Right lobe of liver (tissue), 4 donors: ENCODE measurements at regions not wholly inside any gene's neighbourhood (a gene's known extent, or its start where the extent isn't known, plus 50 kb on each side); places are given as distances from the start of the nearest gene placed in this dataset.

Source experiments
- CTCF ChIP-seq, 4 donors: fragments of 200-600 bp in 3 of 4; fragments of 450-650 bp in 1 of 4; IDR thresholded peaks; one replicate each; pipeline versions ENCODE4 v1.5.1 to v1.8.0; 2016 to 2022; ENCODE audit warnings: antibody characterized with exemption in 4 of 4, mild to moderate bottlenecking in 2 of 4
- POLR2A ChIP-seq: fragments of 450-650 bp; IDR thresholded peaks from one replicate; pipeline ENCODE4 v1.6.1; 2017; ENCODE audit warnings: antibody characterized with exemption, mild to moderate bottlenecking
- donor health status: DM: no; HTN: no; CAD: no.
- donor health status: DM: no; HTN: no; CAD: no.
- donor health status: DM: no; HTN: yes; CAD: no.

DNA sequence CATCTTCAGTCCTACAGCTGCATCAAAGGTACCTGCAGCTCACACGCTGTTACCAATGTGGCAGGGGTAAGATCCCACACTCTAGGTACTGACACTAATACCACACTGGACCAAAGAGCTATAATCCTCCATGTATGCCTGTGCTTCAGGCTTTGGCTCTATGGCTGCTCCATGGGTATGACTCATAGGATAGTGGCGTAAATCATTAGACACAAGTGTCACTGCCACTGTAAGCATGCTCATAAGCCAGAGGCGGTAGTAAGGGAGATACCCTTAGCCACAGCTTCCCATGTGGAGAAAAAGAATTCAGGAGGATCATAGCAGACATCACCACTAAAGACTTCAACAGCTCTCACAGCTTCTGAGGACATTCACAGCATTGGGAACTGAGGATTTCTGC is 287.5 kb downstream of the ACTRT1 start:
- TF ChIP-seq POLR2A = no peak
- no peak for TF ChIP-seq CTCF (IDR thresholded peaks at IDR 0.05)
